Psoas muscle (tissue), 7 donors: ENCODE measurements at regions not wholly inside any gene's neighbourhood (a gene's known extent, or its start where the extent isn't known, plus 50 kb on each side); places are given as distances from the start of the nearest gene placed in this dataset.

Source experiments
- ATAC-seq, 4 donors: fragments of 200-7000 bp; cut with Tn5 transposase; one replicate each; pipeline ENCODE4 v1.9.1; 2020; ENCODE audit warnings: moderate library complexity in 3 of 4, mild to moderate bottlenecking in 2 of 4
- DNase-seq, 2 donors: peaks; one replicate each; pipeline ENCODE4 v3.0.0-alpha.2; 2020
- H3K27ac ChIP-seq: fragments of 200-600 bp; one replicate; pipeline ENCODE4 v1.8.0; 2022
- H3K27me3 ChIP-seq, 3 donors: fragments of 200-600 bp in 1 of 3; one replicate each; pipeline versions ENCODE4 v1.6.1 to v1.8.0; 2013 to 2022; ENCODE audit warnings: low read length in 2 of 3, mild to moderate bottlenecking in 2 of 3, moderate library complexity in 1 of 3; ENCODE audit not compliant: insufficient read depth in 3 of 3
- H3K36me3 ChIP-seq, 2 donors: fragments of 200-600 bp in 1 of 2; one replicate each; pipeline versions ENCODE4 v1.6.1 to v1.8.0; 2013 to 2022; ENCODE audit warnings: low read depth in 1 of 2, mild to moderate bottlenecking in 1 of 2, moderate library complexity in 1 of 2; ENCODE audit not compliant: insufficient read depth in 1 of 2
- H3K4me1 ChIP-seq: fragments of 200-600 bp; one replicate; pipeline ENCODE4 v1.8.0; 2022
- H3K4me3 ChIP-seq: fragments of 200-600 bp; one replicate; pipeline ENCODE4 v1.8.0; 2022; ENCODE audit warnings: mild to moderate bottlenecking
- H3K9me3 ChIP-seq: fragments of 200-600 bp; one replicate; pipeline ENCODE4 v1.8.0; 2022
- WGBS, 3 donors: extraction: QIAGEN DNeasy Blood & Tissue Kit; methylation state at CpG; one replicate each; pipeline versions ENCODE4 v1.1.6 to v1.1.7; 2013; 5-methylcytosine and 5-hydroxymethylcytosine counted together
- intact Hi-C, 2 donors: fragments of 100-400 bp; cut with DNase I; formaldehyde crosslinking; loops; one replicate each; pipeline versions ENCODE4 v1.11.0 to v1.14.2; 2022
- TF ChIP-seq, protein P1 (sequence below): fragments of 200-600 bp; IDR thresholded peaks from one replicate; pipeline ENCODE4 v1.8.0; 2022; ENCODE audit warnings: antibody characterized with exemption
- donor health status: healthy with polysubstance abuse.
- donor health status: DM: no; HTN: no; CAD: no; lungs with moderate emphysema.
- donor health status: Bipolar disorder and iron deficiency.
- donor health status: healthy.
- donor health status: DM: yes; HTN: yes; CAD: no.
- donor health status: DM: no; HTN: no; CAD: no.
- donor health status: DM: yes; HTN: yes; CAD: no.

DNA sequence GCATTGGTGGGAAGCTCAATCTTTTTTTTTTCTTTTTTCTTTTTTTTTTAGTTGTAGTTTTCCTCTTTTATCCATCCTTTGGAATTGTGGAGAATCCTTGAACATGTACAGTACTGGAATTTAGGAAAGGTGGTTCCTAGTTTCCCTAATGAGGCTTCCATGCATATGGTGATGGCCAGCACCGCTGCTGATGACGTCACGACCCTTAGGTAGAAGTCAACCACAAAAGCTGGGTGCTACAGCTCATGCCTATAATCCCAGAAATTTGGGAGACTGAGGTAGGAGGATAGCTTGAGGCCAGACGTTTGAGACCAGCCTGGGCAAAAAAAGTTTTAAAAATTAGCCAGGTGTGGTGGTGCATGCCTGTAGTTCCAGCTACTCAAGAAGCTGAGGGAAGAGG lies 79.3 kb upstream of the SOX4 start:
- Histone ChIP-seq H3K9me3 (no peaks in the 10 kb centered on the region), H3K27me3 (no peaks in the 10 kb centered on the region), H3K27ac (no peak overlapping the region), H3K4me3 (no peak overlapping the region), H3K36me3 (no peaks in the 10 kb centered on the region), H3K4me1 (no peaks in the 10 kb centered on the region)
- 81 to 88% (median 84%) methylated on average over 4 of the region's 4 CpGs for WGBS, 3 donors
- intact Hi-C loops: no loop called here
- DNase-seq (no peak), ATAC-seq (no peak)
- TF ChIP-seq, protein P1, sequence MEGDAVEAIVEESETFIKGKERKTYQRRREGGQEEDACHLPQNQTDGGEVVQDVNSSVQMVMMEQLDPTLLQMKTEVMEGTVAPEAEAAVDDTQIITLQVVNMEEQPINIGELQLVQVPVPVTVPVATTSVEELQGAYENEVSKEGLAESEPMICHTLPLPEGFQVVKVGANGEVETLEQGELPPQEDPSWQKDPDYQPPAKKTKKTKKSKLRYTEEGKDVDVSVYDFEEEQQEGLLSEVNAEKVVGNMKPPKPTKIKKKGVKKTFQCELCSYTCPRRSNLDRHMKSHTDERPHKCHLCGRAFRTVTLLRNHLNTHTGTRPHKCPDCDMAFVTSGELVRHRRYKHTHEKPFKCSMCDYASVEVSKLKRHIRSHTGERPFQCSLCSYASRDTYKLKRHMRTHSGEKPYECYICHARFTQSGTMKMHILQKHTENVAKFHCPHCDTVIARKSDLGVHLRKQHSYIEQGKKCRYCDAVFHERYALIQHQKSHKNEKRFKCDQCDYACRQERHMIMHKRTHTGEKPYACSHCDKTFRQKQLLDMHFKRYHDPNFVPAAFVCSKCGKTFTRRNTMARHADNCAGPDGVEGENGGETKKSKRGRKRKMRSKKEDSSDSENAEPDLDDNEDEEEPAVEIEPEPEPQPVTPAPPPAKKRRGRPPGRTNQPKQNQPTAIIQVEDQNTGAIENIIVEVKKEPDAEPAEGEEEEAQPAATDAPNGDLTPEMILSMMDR: no peak

DNA sequence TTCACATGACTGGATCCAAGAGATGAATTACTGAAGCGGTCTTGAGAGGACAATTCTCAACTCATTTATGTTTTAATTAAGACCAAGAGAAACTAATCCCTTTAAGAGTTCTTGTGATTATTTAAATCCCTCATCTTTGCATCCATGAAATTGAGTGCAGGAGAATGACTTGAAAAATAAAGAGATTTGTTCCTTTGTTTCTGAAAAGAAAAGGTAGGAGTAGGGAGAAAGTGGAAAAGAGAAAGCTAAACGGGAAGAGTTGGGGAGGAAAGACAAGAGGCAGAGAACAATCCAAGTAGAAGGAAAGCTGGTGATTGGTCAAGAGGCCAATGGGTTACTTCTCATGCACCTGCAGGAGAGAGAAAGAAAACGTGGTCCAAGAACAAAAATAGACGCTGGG lies 75.2 kb upstream of the SOX4 start:
- no peaks in the 10 kb centered on the region for H3K9me3 ChIP-seq
- H3K27ac ChIP-seq: no peak overlapping the region
- H3K4me3 ChIP-seq: no peak overlapping the region
- 69 to 87% (median 70%) methylated on average over 4 of the region's 4 CpGs for WGBS, 3 donors
- no peaks in the 10 kb centered on the region for H3K36me3 ChIP-seq
- intact Hi-C loops: no loop called here
- peaks cover 0 to 5% (median 0%) of the 10 kb centered on the region in 3 donors for H3K27me3 ChIP-seq
- ATAC-seq (no peak), DNase-seq (no peak)
- TF ChIP-seq, protein P1: no peak
- no peaks in the 10 kb centered on the region for H3K4me1 ChIP-seq

DNA sequence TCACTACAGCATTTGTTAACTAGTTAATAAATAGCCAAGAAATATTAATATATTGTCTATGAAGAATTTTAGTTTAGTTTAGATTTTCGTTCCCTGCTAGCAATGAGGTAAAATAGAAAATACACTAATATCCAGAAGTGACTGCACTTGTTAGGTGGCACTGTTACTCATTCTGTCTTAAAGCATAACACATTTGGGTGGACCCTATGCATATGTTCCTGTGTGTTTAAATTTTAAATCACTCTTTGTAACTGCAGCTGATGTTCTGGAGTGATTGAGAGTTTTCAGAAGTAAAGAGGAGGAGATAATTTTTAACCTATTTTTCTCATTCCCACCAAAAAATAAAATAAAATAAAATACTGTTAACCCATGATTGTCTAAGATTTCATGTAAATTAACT lies 73.9 kb upstream of the SOX4 start:
- no peak overlapping the region for H3K27ac ChIP-seq
- TF ChIP-seq, protein P1: no peak
- intact Hi-C loops: no loop called here
- DNase-seq: no peak
- H3K4me3 ChIP-seq: no peak overlapping the region
- H3K4me1 ChIP-seq: no peaks in the 10 kb centered on the region
- WGBS, 3 donors: 88 to 100% (median 90%) methylated on average over 1 of the region's 1 CpG
- no peak for ATAC-seq
- peaks cover 0 to 5% (median 0%) of the 10 kb centered on the region in 3 donors for H3K27me3 ChIP-seq
- no peaks in the 10 kb centered on the region for H3K9me3 ChIP-seq
- no peaks in the 10 kb centered on the region for H3K36me3 ChIP-seq

DNA sequence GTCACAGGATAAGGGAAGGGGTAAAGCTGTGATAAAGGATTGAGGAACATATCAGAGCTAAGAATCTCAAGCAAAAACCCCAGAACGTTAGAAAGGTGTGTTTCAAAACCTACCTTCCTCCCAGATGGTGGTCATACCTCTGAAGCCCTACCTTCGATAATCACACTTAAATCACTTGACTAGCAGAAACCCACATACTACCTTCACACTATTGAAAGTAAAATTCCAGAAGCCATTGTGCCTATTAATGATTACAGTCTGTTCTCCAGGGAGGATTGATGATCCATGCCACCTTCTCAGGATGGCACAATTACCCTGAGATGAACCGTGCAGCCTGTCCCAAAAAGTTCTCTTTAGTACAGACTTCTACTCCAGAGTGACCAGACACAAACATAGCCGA lies 72.3 kb upstream of the SOX4 start:
- TF ChIP-seq, protein P1: no peak
- intact Hi-C loops: no loop called here
- Histone ChIP-seq H3K4me1 (no peaks in the 10 kb centered on the region), H3K4me3 (no peak overlapping the region), H3K27me3 (peaks cover 0 to 5% (median 0%) of the 10 kb centered on the region in 3 donors), H3K9me3 (no peaks in the 10 kb centered on the region), H3K27ac (no peak overlapping the region), H3K36me3 (no peaks in the 10 kb centered on the region)
- ATAC-seq (no peak), DNase-seq (no peak)
- WGBS, 3 donors: 65 to 71% (median 69%) methylated on average over 4 of the region's 4 CpGs

DNA sequence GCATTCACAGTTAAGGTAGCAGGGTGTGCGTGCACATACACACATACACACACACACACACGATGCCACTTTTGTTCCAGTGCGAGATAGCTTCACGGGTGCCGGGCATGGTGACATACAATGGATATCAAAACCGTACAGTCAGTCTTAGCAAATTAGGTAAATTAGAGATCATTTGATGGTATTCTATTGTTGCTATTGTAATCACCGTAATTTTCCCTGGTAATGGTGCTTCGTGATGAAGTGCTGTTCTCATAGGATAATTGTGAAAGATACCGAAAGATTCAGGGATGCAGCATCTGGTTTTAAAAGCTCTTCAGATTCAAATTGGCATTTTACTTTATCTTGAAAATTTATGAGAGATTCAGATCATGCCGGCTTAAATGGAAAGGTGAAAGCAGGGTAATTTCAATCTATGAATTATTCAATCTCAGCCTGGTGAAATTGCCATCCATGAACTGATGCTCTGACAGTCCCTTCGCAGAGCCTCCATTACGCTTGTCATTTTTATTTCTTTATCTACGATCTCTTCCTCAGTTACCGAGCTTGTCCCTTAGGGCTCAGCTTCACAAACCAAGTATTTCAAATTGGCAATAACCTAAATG lies 71.3 kb upstream of the SOX4 start:
- no peak for ATAC-seq
- intact Hi-C loops: no loop called here

More for the DNA sequence above, 71.3 kb upstream of the SOX4 start:
- Histone ChIP-seq H3K4me1 (no peaks in the 10 kb centered on the region), H3K27me3 (peaks cover 0 to 5% (median 0%) of the 10 kb centered on the region in 3 donors), H3K36me3 (no peaks in the 10 kb centered on the region), H3K4me3 (no peak overlapping the region), H3K27ac (no peak overlapping the region), H3K9me3 (no peaks in the 10 kb centered on the region)
- 90 to 92% (median 92%) methylated on average over 14 of the region's 14 CpGs for WGBS, 3 donors
- DNase-seq: no peak
- TF ChIP-seq, protein P1: no peak
